ENCODE measurements at regions not wholly inside any gene's neighbourhood (a gene's known extent, or its start where the extent isn't known, plus 50 kb on each side); places are given as distances from the start of the nearest gene placed in this dataset.

- TF ChIP-seq ETS1 (IDR thresholded peaks at IDR 0.05) = no peak
- no peak for TF ChIP-seq EZH2 (IDR thresholded peaks at IDR 0.05; ENCODE audit: low read depth, unreplicated experiment)
- TF ChIP-seq EZH2phosphoT487 (IDR thresholded peaks at IDR 0.05; ENCODE audit: unreplicated experiment) = no peak
- TF ChIP-seq POLR2AphosphoS5 (IDR thresholded peaks at IDR 0.05; ENCODE audit: low read depth) = no peak
- TF ChIP-seq STAT1 (IDR thresholded peaks at IDR 0.05; ENCODE audit: unreplicated experiment) = no peak
- no peak for TF ChIP-seq ZNF331 (CRISPR knock-in tag; IDR thresholded peaks at IDR 0.05; ENCODE audit: low read depth)
- no peak for TF ChIP-seq REST (IDR thresholded peaks at IDR 0.05; ENCODE audit: unreplicated experiment)
- TF ChIP-seq ZNF462 (CRISPR knock-in tag; IDR thresholded peaks at IDR 0.05) = no peak
- TF ChIP-seq, protein P1, sequence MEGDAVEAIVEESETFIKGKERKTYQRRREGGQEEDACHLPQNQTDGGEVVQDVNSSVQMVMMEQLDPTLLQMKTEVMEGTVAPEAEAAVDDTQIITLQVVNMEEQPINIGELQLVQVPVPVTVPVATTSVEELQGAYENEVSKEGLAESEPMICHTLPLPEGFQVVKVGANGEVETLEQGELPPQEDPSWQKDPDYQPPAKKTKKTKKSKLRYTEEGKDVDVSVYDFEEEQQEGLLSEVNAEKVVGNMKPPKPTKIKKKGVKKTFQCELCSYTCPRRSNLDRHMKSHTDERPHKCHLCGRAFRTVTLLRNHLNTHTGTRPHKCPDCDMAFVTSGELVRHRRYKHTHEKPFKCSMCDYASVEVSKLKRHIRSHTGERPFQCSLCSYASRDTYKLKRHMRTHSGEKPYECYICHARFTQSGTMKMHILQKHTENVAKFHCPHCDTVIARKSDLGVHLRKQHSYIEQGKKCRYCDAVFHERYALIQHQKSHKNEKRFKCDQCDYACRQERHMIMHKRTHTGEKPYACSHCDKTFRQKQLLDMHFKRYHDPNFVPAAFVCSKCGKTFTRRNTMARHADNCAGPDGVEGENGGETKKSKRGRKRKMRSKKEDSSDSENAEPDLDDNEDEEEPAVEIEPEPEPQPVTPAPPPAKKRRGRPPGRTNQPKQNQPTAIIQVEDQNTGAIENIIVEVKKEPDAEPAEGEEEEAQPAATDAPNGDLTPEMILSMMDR (conservative IDR thresholded peaks at IDR 0.05; ENCODE audit: low read depth in 2 of 2) = no peak
- TF ChIP-seq ZNF114 (CRISPR knock-in tag; IDR thresholded peaks at IDR 0.05) = no peak
- Mint-ChIP-seq H3K4me1 (no peaks in the 10 kb centered on the region), H3K9me3 (no peaks in the 10 kb centered on the region), H3K27ac (no peak overlapping the region), H3K36me3 (ENCODE audit: low read depth) (no peaks in the 10 kb centered on the region), H3K4me3 (no peak overlapping the region), H3K27me3 (ENCODE audit: insufficient read depth, low read depth, poor library complexity) (no peaks in the 10 kb centered on the region)
- no peak overlapping the region for H3K4me3 ChIP-seq
- H3K9me2 ChIP-seq (ENCODE audit: insufficient read depth) = 0 out of 2 replicates have a peak, but pooled peaks cover 12% of the 10 kb centered on the region
- H4K20me1 ChIP-seq (replicated peaks; ENCODE audit: insufficient read depth) = no peaks in the 10 kb centered on the region
- no peak overlapping the region for H3K4me2 ChIP-seq
- H2AFZ ChIP-seq = no peak overlapping the region
- no peaks in the 10 kb centered on the region for H3F3A ChIP-seq (replicated peaks; ENCODE audit: low read depth)
- H3K27ac ChIP-seq (ENCODE audit: low read depth) = no peak overlapping the region
- no peak for DNase-seq (ENCODE audit: low spot score)
- no peaks in the 10 kb centered on the region for H3K79me2 ChIP-seq (replicated peaks; ENCODE audit: insufficient read depth)
- no peaks in the 10 kb centered on the region for H3K4me1 ChIP-seq (ENCODE audit: insufficient read depth)
- ATAC-seq = no peak
- no peaks in the 10 kb centered on the region for H3K36me3 ChIP-seq (ENCODE audit: insufficient read depth)
- H3K27me3 ChIP-seq (ENCODE audit: insufficient read depth) = no peaks in the 10 kb centered on the region
Observed at GRCh38 chr3:159923956-159924355, 64.7 kb upstream of the IL12A start.
